ENCODE measurements at regions not wholly inside any gene's neighbourhood (a gene's known extent, or its start where the extent isn't known, plus 50 kb on each side); places are given as distances from the start of the nearest gene placed in this dataset.

GRCh38 chr13:107025991-107026390 is 458.1 kb upstream of the ARGLU1 start:
- H3K4me3 ChIP-seq (ENCODE audit: low read length), result no peak overlapping the region
- no peak overlapping the region for H2AFZ ChIP-seq (ENCODE audit: low read depth, low read length)
- no peaks in the 10 kb centered on the region for H3K9me2 ChIP-seq (ENCODE audit: insufficient read depth, low read length)
- H4K20me1 ChIP-seq (ENCODE audit: insufficient read depth), result no peaks in the 10 kb centered on the region
- no peak overlapping the region for H3K4me2 ChIP-seq (ENCODE audit: low read length)
- no peaks in the 10 kb centered on the region for H3F3A ChIP-seq (ENCODE audit: insufficient read depth, low read length, poor library complexity, severe bottlenecking)
- no peaks in the 10 kb centered on the region for H3K9me3 ChIP-seq (ENCODE audit: low read length)
- TF ChIP-seq RAD21 (conservative IDR thresholded peaks at IDR 0.05) (no peak), TAF1 (IDR thresholded peaks at IDR 0.05; ENCODE audit: low read depth) (no peak), EP300 (conservative IDR thresholded peaks at IDR 0.05; ENCODE audit: poor library complexity, severe bottlenecking) (no peak), REST (IDR thresholded peaks at IDR 0.05; ENCODE audit: borderline replicate concordance) (no peak), SMC3 (conservative IDR thresholded peaks at IDR 0.05; ENCODE audit: poor library complexity) (no peak), CTCF (IDR thresholded peaks at IDR 0.05; ENCODE audit: poor library complexity, severe bottlenecking) (no peak), EZH2 (IDR thresholded peaks at IDR 0.05; ENCODE audit: borderline replicate concordance, insufficient read depth, low read length, poor library complexity, severe bottlenecking) (no peak), POLR2AphosphoS5 (IDR thresholded peaks at IDR 0.05) (no peak), MXI1 (conservative IDR thresholded peaks at IDR 0.05; ENCODE audit: poor library complexity, severe bottlenecking) (no peak)
- no peak overlapping the region for H3K27ac ChIP-seq (ENCODE audit: low read length)
- no peaks in the 10 kb centered on the region for H3K36me3 ChIP-seq (ENCODE audit: insufficient read depth, low read length)
- H3K79me2 ChIP-seq (replicated peaks; ENCODE audit: insufficient read depth, low read length), result no peaks in the 10 kb centered on the region
- H3K27me3 ChIP-seq (ENCODE audit: insufficient read depth, low read depth, low read length), result no peaks in the 10 kb centered on the region
- H3K9ac ChIP-seq (ENCODE audit: low read length), result no peak overlapping the region

GRCh38 chr13:107023335-107023734 is 455.4 kb upstream of the ARGLU1 start:
- no peaks in the 10 kb centered on the region for H3K9me3 ChIP-seq (ENCODE audit: low read length)
- no peaks in the 10 kb centered on the region for H3F3A ChIP-seq (ENCODE audit: insufficient read depth, low read length, poor library complexity, severe bottlenecking)
- no peaks in the 10 kb centered on the region for H3K79me2 ChIP-seq (replicated peaks; ENCODE audit: insufficient read depth, low read length)
- H3K4me3 ChIP-seq (ENCODE audit: low read length), result no peak overlapping the region
- TF ChIP-seq TAF1 (IDR thresholded peaks at IDR 0.05; ENCODE audit: low read depth), result no peak
- no peak for TF ChIP-seq RAD21 (conservative IDR thresholded peaks at IDR 0.05)
- TF ChIP-seq SMC3 (conservative IDR thresholded peaks at IDR 0.05; ENCODE audit: poor library complexity), result no peak
- no peak for TF ChIP-seq CTCF (IDR thresholded peaks at IDR 0.05; ENCODE audit: poor library complexity, severe bottlenecking)
- TF ChIP-seq REST (IDR thresholded peaks at IDR 0.05; ENCODE audit: borderline replicate concordance), result no peak
- no peak for TF ChIP-seq MXI1 (conservative IDR thresholded peaks at IDR 0.05; ENCODE audit: poor library complexity, severe bottlenecking)
- TF ChIP-seq EZH2 (IDR thresholded peaks at IDR 0.05; ENCODE audit: borderline replicate concordance, insufficient read depth, low read length, poor library complexity, severe bottlenecking), result no peak
- no peak for TF ChIP-seq EP300 (conservative IDR thresholded peaks at IDR 0.05; ENCODE audit: poor library complexity, severe bottlenecking)
- no peak for TF ChIP-seq POLR2AphosphoS5 (IDR thresholded peaks at IDR 0.05)
- H3K9me2 ChIP-seq (ENCODE audit: insufficient read depth, low read length), result no peaks in the 10 kb centered on the region
- no peak overlapping the region for H3K9ac ChIP-seq (ENCODE audit: low read length)
- no peak overlapping the region for H3K4me2 ChIP-seq (ENCODE audit: low read length)
- no peaks in the 10 kb centered on the region for H4K20me1 ChIP-seq (ENCODE audit: insufficient read depth)
- H3K36me3 ChIP-seq (ENCODE audit: insufficient read depth, low read length), result no peaks in the 10 kb centered on the region
- H3K27ac ChIP-seq (ENCODE audit: low read length), result no peak overlapping the region
- H3K27me3 ChIP-seq (ENCODE audit: insufficient read depth, low read depth, low read length), result no peaks in the 10 kb centered on the region
- H2AFZ ChIP-seq (ENCODE audit: low read depth, low read length), result no peak overlapping the region

All from neural cell (in vitro differentiated cells).